ENCODE measurements at regions not wholly inside any gene's neighbourhood (a gene's known extent, or its start where the extent isn't known, plus 50 kb on each side); places are given as distances from the start of the nearest gene placed in this dataset.

DNA sequence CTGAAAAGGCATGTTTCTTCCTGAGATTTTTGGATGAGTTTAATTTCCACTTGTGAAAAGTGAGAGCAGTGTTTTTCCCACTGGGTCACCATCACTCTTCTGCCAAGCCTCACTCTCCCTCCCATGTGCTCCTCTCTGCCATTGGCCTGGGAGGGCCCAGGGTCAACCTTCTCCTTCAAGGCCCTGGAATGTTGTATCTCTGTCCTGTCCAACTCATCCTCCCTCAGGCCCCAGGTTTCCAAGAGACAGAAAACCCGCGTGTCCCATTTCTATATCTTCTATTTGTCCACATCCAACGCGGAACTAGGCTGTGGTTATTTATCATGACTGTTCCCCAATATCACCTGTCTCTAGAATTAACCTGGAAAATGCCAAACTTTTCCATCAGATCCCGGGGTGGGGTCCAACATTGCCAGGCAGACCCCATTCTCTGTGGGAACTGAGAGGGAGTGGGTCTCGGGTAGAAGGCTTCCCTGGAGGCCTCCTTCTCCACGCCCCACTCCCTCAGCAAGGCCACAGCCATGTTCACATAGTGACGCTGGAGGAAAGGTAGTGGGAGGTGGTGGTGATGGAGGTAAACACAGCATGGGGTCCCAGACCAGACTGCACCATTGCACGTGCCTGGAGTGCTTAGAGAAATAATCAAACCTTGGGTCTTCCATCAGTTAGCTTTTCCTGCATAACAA lies 173.5 kb downstream of the SCP2D1 start:
- TF ChIP-seq EZH2 (IDR thresholded peaks at IDR 0.05) (no peak), POLR2AphosphoS5 (IDR thresholded peaks at IDR 0.05; ENCODE audit: borderline replicate concordance, low read depth, low read length) (no peak)
